Retina (tissue), 1 donor: ENCODE measurements at regions not wholly inside any gene's neighbourhood (a gene's known extent, or its start where the extent isn't known, plus 50 kb on each side); places are given as distances from the start of the nearest gene placed in this dataset.

Experiments used
- DNase-seq: peaks from one replicate; pipeline ENCODE4 v3.0.0-alpha.2; 2016

- DNase-seq, result no peak
Observed at GRCh38 chr11:112401036-112401769, 140.5 kb upstream of the PLET1 start.

GRCh38 chr11:112403432-112403831 is 142.8 kb upstream of the PLET1 start:
- DNase-seq, result no peak

DNA sequence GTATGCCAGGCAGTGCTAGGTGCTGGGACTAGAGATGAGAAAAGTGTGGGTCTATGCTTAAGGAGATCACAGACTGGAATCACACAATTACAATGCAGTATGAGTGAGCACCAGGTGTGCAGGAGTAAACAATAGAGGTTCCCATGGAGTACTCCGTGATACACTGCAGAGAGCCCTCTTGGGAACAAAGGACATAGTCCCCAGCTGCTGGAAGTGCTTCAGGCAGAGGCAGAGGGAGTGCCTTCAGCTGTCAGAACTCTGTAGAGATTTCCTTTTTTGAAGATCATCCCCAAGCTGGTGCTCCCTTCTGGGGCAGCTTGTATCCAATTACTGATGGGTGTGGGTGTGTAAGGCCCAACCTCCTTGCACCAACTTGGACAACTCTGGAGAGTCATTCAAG is 143.5 kb upstream of the PLET1 start:
- DNase-seq, result no peak

DNA sequence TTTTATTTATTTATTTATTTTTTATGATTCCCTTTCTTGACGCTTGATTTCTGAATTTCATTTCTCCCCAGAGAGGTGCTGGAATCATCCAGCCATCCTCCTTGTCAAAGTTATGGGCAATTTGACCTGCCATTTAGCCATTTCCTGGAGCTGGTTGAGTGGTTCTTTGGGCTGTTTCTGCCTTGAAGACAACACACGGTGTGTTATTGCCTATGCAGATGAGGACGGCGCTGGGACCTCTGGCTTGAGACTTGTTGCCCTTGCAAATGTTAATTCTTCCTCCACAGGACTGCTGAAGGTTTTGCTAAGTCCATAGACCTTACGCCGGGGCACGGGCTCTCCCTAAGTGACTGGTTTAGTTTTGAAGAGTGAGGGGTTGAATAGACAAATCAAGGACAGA is 147.9 kb upstream of the PLET1 start:
- DNase-seq, result no peak

- DNase-seq, result no peak
Observed at GRCh38 chr11:112410325-112410724, 149.7 kb upstream of the PLET1 start.

DNA sequence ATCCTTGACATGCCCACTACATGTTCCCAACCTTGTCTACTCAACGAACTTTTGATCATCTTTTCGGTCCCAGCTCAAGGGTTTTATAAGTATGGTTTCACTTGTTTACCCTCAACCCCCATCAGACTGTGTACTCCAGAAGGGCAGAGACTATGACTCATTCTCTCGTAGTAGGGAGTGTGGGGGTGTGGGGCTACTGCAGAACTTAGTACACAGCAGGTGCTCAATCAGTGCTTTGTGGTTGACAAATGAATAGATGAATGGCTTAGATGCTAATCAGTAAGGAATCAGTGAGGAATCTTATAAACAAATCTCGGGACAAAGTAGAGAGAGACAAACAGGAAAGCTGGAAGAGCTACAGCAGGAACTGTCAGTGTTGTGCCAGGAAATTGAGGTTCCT is 151.7 kb upstream of the PLET1 start:
- no peak for DNase-seq

DNA sequence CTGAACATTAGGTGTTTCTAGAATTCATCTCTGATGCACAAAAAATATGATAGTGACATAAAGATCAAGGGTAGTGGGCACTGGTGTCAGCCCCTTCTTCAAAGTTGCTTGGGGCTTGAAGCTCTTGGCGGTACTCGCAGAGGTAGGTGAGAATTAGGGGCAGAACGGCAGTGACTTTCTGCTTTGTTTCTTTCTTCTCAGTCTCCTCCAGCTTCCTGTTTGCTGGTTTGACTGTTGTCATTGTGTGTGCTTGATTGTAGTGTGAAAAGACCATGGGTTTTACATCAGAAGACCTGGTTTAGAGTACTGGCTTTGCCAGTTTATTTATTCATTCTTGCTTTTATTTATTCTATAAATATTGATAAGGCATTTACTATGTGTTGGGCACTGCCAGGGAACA is 156.7 kb upstream of the PLET1 start:
- no peak for DNase-seq

DNA sequence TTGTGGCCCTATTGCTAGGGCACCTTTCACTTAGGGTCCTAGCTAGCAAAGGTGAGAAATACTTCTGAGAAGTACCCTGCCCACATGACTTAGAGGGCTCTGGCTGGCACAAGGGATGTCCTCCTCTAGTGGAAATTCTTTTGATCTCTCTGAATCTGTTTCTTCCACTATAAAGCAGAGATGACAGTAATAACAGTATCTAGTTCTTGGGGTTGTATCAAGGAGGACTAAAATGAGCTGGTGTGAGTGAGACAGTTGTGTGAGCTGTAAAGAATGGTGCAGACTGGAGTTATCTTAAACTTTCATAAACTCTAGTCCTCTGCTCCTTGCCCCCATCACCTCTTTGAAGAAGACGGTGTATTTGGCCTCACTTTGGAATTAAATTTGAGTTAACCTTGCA is 157.8 kb upstream of the PLET1 start:
- no peak for DNase-seq

GRCh38 chr11:112421879-112422278 is 161.2 kb upstream of the PLET1 start:
- DNase-seq, result no peak

DNA sequence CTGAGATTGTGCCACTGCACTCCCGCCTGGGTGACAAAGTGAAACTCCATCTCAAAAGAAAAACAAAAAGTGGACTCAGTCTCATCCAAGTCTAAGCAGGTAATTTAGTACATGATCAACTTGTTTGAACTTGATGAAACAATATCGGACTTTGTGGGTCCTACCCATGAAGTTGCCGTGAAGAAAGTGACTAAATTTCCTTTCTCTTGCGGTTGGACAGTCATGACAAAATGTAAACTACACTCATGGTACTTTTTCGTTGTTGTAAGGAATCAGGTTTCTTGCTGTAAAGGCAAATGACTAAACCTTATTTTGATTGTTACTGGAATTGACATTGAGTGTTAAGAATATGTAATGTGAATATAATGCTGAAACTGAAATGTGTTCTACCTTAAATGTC is 164.5 kb upstream of the PLET1 start:
- no peak for DNase-seq

GRCh38 chr11:112437096-112437495 is 176.4 kb upstream of the PLET1 start:
- DNase-seq, result no peak

DNA sequence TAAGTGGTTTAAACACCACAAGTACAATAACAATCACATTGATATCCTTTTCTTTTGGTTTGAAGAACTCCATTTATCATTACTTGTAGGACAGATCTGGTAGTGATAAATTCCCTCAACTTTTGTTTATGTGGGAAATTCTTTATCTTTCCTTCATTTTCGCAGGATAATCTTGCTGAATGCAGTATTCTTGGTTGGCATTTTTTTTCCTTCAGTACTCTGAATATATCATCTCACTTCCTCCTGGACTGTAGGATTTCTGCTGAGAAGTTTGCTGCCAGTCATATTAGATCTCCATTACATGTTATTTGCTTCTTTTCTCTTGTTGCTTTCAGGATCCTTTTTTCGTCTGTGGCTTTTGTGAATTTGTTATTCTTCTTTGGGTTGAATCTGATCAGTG is 179.0 kb upstream of the PLET1 start:
- DNase-seq, result no peak

GRCh38 chr11:112440518-112440917 is 179.9 kb upstream of the PLET1 start:
- no peak for DNase-seq

DNA sequence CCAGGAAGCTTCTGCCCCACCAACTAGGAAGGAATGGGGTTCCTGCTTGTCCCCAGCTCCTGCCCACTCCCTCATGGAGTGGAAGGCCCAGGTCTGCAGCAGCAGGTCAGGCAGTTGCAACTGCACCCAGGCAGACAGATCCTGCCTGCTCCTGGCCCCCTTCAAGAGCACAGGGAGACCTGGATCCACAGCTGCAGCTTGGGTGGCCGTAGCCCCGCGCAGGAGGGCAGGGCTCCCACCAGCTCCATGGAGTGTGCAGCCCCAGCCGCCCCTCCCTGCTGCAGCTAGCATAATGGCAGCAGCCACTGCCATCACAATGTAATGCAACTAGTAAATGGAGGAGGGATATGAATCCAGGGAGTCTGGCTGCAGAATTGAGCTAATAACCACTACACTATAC is 187.5 kb upstream of the PLET1 start:
- no peak for DNase-seq

- no peak for DNase-seq
Observed at GRCh38 chr11:112448806-112449205, 188.1 kb upstream of the PLET1 start.

DNA sequence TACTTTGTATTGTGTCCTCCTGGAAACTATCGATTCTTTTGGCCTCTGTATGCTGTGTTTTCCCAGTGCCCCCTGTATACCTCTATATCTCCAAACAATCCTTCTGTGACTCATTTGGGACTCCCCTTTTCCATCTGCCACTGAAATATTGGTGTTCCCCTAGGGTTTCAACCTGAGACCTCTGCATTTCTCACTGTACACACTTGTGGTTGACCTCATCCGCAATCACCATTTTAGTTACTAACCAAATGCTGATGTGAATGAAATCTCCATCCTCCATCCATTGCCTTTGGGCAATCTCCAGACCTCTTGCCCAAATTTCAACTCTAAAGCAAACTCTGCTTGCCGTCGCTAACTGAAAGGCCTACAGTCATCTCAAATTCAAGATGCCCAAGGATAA is 190.6 kb upstream of the PLET1 start:
- no peak for DNase-seq

- no peak for DNase-seq
Observed at GRCh38 chr11:112453601-112454577, 193.2 kb upstream of the PLET1 start.

DNA sequence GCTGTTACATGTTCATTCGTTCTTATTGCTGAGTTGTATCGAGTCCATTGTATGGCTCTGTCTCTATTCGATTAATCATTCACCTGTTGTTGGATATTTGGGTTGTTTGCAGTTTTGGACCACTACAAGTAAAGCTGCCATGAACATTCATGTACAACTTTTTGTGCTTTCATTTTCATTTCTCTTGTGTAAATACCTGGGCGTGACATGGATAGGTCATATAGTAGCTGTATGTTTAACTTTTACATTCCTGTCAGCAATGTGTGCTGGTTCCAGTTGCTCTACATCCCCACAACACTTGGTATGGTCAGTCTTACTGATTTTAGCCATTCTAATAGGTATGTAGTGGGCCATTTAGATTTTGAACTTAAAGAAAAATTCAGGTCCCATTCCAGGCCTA is 194.2 kb upstream of the PLET1 start:
- no peak for DNase-seq

DNA sequence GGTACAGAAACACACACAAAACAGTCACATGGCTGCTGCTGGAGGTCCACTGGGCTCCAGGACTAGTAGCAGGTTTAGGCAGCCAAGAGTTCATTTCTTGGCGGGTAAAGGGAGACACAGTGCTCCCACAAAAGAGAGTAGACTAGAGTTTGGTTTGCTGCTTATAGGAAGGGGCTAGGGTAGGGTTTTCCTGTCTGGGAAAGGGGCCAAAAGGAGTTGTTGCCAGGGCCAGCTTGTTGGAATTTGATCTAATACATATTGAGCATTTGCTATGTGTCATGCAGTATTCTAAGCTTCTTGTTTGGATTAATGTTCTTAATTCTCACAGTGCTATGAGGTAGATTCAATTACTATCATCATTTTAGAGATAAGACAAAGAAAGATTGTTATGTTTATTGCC is 195.1 kb upstream of the PLET1 start:
- no peak for DNase-seq

GRCh38 chr11:112457532-112457931 is 196.9 kb upstream of the PLET1 start:
- DNase-seq, result no peak

DNA sequence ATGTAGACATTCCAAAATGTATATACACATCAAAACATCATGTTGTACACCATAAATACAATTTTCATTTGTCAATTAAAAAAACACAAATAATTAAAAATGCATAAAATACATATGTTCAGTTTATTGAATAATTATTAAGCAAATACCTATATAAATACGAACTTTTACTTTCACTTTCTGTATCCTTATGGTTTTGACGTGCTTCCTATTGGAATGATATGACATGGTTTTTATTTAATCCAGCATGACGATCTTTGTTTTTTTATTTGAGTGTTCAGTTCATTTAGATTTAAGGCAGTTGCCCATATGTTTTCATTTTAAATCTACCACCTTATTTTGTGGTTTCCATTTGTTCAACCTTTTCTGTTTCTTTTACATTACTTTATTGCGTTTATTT is 198.3 kb upstream of the PLET1 start:
- no peak for DNase-seq

DNA sequence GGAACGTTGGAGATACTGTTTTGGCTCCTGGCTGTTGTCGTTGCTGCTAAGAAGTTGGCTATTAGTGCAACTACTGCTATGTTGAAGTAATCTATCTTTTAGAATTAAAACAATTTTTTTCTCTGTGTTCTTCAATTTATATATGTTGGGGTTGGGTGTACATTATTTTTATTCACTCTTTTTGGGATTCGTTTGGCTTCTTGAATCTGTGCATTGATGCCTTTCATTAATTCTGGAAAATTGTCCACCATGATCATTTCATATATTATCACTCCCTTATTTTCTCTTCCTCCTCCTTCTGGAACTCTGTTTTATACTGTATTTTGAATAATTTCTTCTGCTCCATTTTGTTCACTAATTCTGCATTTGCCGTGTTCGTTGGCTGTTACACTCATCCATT is 199.5 kb upstream of the PLET1 start:
- no peak for DNase-seq

GRCh38 chr11:112464949-112465348 is 204.3 kb upstream of the PLET1 start:
- no peak for DNase-seq

DNA sequence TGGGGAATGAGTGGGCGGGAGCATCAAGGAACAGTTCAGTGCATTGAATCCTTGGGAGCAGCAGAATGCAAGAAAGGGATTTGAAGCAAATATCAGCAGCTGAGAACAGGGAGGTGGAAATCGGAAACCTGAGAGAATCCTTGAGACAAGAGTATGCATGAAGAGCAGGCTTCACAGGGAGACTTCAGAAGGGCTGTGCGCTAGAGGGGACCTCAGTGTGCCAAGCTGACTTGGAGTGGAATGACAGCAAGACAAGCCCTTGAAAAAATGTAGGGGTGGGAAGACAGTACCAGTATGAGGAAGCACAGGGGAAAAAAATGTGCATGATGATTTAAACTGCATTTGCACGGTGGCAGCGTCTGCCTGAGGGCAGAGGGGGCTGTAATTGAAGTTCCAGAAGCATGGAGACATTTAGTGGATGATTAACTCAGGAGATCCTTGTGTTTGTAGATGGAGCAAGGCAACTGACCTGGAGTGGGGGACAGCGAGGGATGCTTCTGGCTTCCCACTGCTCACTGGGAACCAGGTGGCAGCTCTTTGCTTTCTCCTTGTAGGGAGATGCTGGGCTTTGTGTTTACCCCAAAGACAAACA is 204.9 kb upstream of the PLET1 start:
- no peak for DNase-seq
